ENCODE measurements at regions not wholly inside any gene's neighbourhood (a gene's known extent, or its start where the extent isn't known, plus 50 kb on each side); places are given as distances from the start of the nearest gene placed in this dataset.

GRCh38 chr3:30290479-30290878, 315.9 kb upstream of the TGFBR2 start:
- Histone ChIP-seq H3K4me1 (ENCODE audit: insufficient read depth, low read length) (peaks cover 54% of the 10 kb centered on the region), H2AFZ (ENCODE audit: low read length) (no peak overlapping the region), H3K27me3 (ENCODE audit: insufficient read depth, low read length) (no peaks in the 10 kb centered on the region), H3K27ac (ENCODE audit: low read depth, low read length) (no peak overlapping the region), H3K9me3 (ENCODE audit: low read depth, low read length) (no peaks in the 10 kb centered on the region), H3K4me2 (ENCODE audit: insufficient read depth, low read length) (no peak overlapping the region), H4K20me1 (ENCODE audit: insufficient read depth, low read length) (no peaks in the 10 kb centered on the region), H3K79me2 (ENCODE audit: insufficient read depth, low read length) (no peaks in the 10 kb centered on the region), H3K36me3 (ENCODE audit: insufficient read depth, low read length) (no peaks in the 10 kb centered on the region), H3K4me3 (ENCODE audit: insufficient read depth, low read length) (no peak overlapping the region)
- no peak for DNase-seq (ENCODE audit: insufficient read length, low spot score, missing footprints)
- no peak for TF ChIP-seq CTCF (IDR thresholded peaks at IDR 0.05; ENCODE audit: extremely low read depth, low read depth, low read length)

GRCh38 chr3:30292192-30292893, 314.1 kb upstream of the TGFBR2 start:
- no peaks in the 10 kb centered on the region for H3K79me2 ChIP-seq (ENCODE audit: insufficient read depth, low read length)
- no peak overlapping the region for H3K4me3 ChIP-seq (ENCODE audit: insufficient read depth, low read length)
- H3K27ac ChIP-seq (ENCODE audit: low read depth, low read length) = peak overlapping the region; percentile 81
- no peaks in the 10 kb centered on the region for H3K9me3 ChIP-seq (ENCODE audit: low read depth, low read length)
- H3K27me3 ChIP-seq (ENCODE audit: insufficient read depth, low read length) = no peaks in the 10 kb centered on the region
- H3K4me2 ChIP-seq (ENCODE audit: insufficient read depth, low read length) = peak overlapping the region; percentile 39
- H3K36me3 ChIP-seq (ENCODE audit: insufficient read depth, low read length) = no peaks in the 10 kb centered on the region
- H2AFZ ChIP-seq (ENCODE audit: low read length) = peak overlapping the region; percentile 25
- no peak for TF ChIP-seq CTCF (IDR thresholded peaks at IDR 0.05; ENCODE audit: extremely low read depth, low read depth, low read length)
- H3K4me1 ChIP-seq (ENCODE audit: insufficient read depth, low read length) = peaks cover 36% of the 10 kb centered on the region
- peak; percentile 54 for DNase-seq (ENCODE audit: insufficient read length, low spot score, missing footprints)
- H4K20me1 ChIP-seq (ENCODE audit: insufficient read depth, low read length) = no peaks in the 10 kb centered on the region

GRCh38 chr3:30293621-30294240, 312.7 kb upstream of the TGFBR2 start:
- no peaks in the 10 kb centered on the region for H3K27me3 ChIP-seq (ENCODE audit: insufficient read depth, low read length)
- no peaks in the 10 kb centered on the region for H4K20me1 ChIP-seq (ENCODE audit: insufficient read depth, low read length)
- no peak overlapping the region for H3K4me3 ChIP-seq (ENCODE audit: insufficient read depth, low read length)
- no peaks in the 10 kb centered on the region for H3K9me3 ChIP-seq (ENCODE audit: low read depth, low read length)
- H3K4me1 ChIP-seq (ENCODE audit: insufficient read depth, low read length) = peaks cover 35% of the 10 kb centered on the region
- TF ChIP-seq CTCF (IDR thresholded peaks at IDR 0.05; ENCODE audit: extremely low read depth, low read depth, low read length) = no peak
- no peaks in the 10 kb centered on the region for H3K79me2 ChIP-seq (ENCODE audit: insufficient read depth, low read length)
- H2AFZ ChIP-seq (ENCODE audit: low read length) = no peak overlapping the region
- DNase-seq (ENCODE audit: insufficient read length, low spot score, missing footprints) = no peak
- H3K36me3 ChIP-seq (ENCODE audit: insufficient read depth, low read length) = no peaks in the 10 kb centered on the region
- H3K4me2 ChIP-seq (ENCODE audit: insufficient read depth, low read length) = peak overlapping the region; percentile 19
- peak overlapping the region; percentile 81 for H3K27ac ChIP-seq (ENCODE audit: low read depth, low read length)

GRCh38 chr3:30294241-30294667, 312.1 kb upstream of the TGFBR2 start:
- H3K27ac ChIP-seq (ENCODE audit: low read depth, low read length) = peak overlapping the region; percentile 81
- H3K4me1 ChIP-seq (ENCODE audit: insufficient read depth, low read length) = peaks cover 32% of the 10 kb centered on the region
- no peak for DNase-seq (ENCODE audit: insufficient read length, low spot score, missing footprints)
- no peak overlapping the region for H3K4me3 ChIP-seq (ENCODE audit: insufficient read depth, low read length)
- no peaks in the 10 kb centered on the region for H4K20me1 ChIP-seq (ENCODE audit: insufficient read depth, low read length)
- no peak for TF ChIP-seq CTCF (IDR thresholded peaks at IDR 0.05; ENCODE audit: extremely low read depth, low read depth, low read length)
- no peaks in the 10 kb centered on the region for H3K27me3 ChIP-seq (ENCODE audit: insufficient read depth, low read length)
- no peak overlapping the region for H2AFZ ChIP-seq (ENCODE audit: low read length)
- no peaks in the 10 kb centered on the region for H3K36me3 ChIP-seq (ENCODE audit: insufficient read depth, low read length)
- H3K4me2 ChIP-seq (ENCODE audit: insufficient read depth, low read length) = peak overlapping the region; percentile 31
- H3K9me3 ChIP-seq (ENCODE audit: low read depth, low read length) = no peaks in the 10 kb centered on the region
- H3K79me2 ChIP-seq (ENCODE audit: insufficient read depth, low read length) = no peaks in the 10 kb centered on the region
